ENCODE measurements at regions not wholly inside any gene's neighbourhood (a gene's known extent, or its start where the extent isn't known, plus 50 kb on each side); places are given as distances from the start of the nearest gene placed in this dataset.

DNA sequence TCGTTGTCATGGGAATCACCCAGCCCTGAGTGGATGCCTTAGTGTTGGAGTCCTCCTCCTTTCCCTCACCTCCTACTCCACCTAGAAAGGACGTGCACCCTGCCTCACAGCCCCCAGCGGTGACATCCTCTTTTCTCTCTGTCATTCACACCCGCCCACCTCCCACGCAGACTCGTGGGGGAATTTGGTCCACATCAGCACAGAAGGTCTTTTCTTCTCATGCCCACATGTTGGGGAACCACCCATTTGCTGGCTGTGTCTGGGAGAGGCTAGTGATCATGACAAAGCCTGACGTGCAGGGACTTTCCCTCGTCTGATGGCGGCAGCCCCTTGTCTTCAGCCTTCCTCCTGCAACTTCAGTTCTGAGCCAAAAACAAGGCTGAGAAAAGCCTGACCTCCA is 96.0 kb upstream of the CNKSR3 start:
- H3K4me1 ChIP-seq (ENCODE audit: insufficient read depth) = no peaks in the 10 kb centered on the region
- 79% methylated on average over 9 of the region's 9 CpGs for WGBS

DNA sequence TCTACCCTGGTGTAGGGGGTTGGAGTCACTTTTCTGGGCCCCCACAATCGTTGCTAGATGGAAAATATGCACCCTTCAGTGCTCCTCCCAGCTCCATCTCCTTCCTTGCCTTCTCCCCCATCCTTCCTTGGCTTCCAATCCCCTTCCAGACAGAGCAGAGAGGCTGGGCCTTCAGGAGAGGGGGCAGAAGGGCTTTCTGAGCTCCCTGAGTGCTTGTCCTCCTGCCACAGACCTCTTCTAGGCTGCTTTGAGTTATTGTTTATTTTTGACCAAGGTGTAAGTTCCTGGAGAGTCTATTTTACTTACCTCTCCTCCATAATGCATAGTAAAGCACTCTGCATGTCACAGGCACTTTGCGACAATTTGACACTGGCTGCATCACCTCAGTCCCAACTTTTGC is 96.4 kb upstream of the CNKSR3 start:
- H3K36me3 ChIP-seq (ENCODE audit: insufficient read depth) = no peaks in the 10 kb centered on the region
- H3K4me3 ChIP-seq (ENCODE audit: low read depth, low read length) = no peak overlapping the region
- DNase-seq (ENCODE audit: extremely low spot score) = no peak
- WGBS = 67% methylated on average over 2 of the region's 2 CpGs
- no peak overlapping the region for H3K27ac ChIP-seq (ENCODE audit: low read depth)
- H3K4me1 ChIP-seq (ENCODE audit: insufficient read depth) = no peaks in the 10 kb centered on the region

More for the DNA sequence above, 96.0 kb upstream of the CNKSR3 start:
- DNase-seq (ENCODE audit: extremely low spot score) = no peak
- H3K36me3 ChIP-seq (ENCODE audit: insufficient read depth) = no peaks in the 10 kb centered on the region
- no peak overlapping the region for H3K27ac ChIP-seq (ENCODE audit: low read depth)
- H3K4me3 ChIP-seq (ENCODE audit: low read depth, low read length) = no peak overlapping the region

DNA sequence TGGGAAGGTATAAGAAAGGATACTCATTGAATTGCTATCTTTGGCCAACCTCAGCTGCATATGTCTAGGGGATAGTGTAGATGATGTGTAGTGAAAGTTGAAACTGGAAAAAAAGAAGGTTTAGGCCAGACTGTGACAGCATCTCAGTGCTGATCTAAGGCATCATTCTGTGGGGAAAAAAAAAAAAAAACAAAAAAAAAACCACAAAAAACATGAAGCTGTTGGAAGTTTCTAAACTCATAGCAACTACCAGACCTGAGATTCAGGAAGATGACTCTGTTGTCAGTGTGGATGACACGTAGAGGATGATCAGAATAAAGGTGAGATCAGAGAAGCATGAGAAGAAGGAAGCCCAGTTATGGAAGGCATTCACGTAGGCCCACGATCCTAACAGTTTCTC is 100.8 kb upstream of the CNKSR3 start:
- WGBS = 93% methylated on average over 3 of the region's 3 CpGs
- Histone ChIP-seq H3K27ac (ENCODE audit: low read depth) (no peak overlapping the region), H3K4me3 (ENCODE audit: low read depth, low read length) (no peak overlapping the region), H3K4me1 (ENCODE audit: insufficient read depth) (no peaks in the 10 kb centered on the region), H3K36me3 (ENCODE audit: insufficient read depth) (no peaks in the 10 kb centered on the region)
- DNase-seq (ENCODE audit: extremely low spot score) = no peak

GRCh38 chr6:154611847-154612246 is 101.4 kb upstream of the CNKSR3 start:
- WGBS = 82% methylated on average over 2 of the region's 2 CpGs

GRCh38 chr6:154613137-154613676 is 102.7 kb upstream of the CNKSR3 start:
- Histone ChIP-seq H3K27ac (ENCODE audit: low read depth) (no peak overlapping the region), H3K36me3 (ENCODE audit: insufficient read depth) (no peaks in the 10 kb centered on the region), H3K4me3 (ENCODE audit: low read depth, low read length) (no peak overlapping the region), H3K4me1 (ENCODE audit: insufficient read depth) (no peaks in the 10 kb centered on the region)
- no peak for DNase-seq (ENCODE audit: extremely low spot score)
- 89% methylated on average over 8 of the region's 8 CpGs for WGBS

More at GRCh38 chr6:154611847-154612246, 101.4 kb upstream of the CNKSR3 start:
- H3K27ac ChIP-seq (ENCODE audit: low read depth) = no peak overlapping the region
- no peak for DNase-seq (ENCODE audit: extremely low spot score)
- H3K36me3 ChIP-seq (ENCODE audit: insufficient read depth) = no peaks in the 10 kb centered on the region
- no peaks in the 10 kb centered on the region for H3K4me1 ChIP-seq (ENCODE audit: insufficient read depth)
- H3K4me3 ChIP-seq (ENCODE audit: low read depth, low read length) = no peak overlapping the region

GRCh38 chr6:154614101-154614500 is 103.6 kb upstream of the CNKSR3 start:
- WGBS = 86% methylated on average over 4 of the region's 4 CpGs
- no peak overlapping the region for H3K4me3 ChIP-seq (ENCODE audit: low read depth, low read length)
- no peak overlapping the region for H3K27ac ChIP-seq (ENCODE audit: low read depth)
- H3K36me3 ChIP-seq (ENCODE audit: insufficient read depth) = no peaks in the 10 kb centered on the region
- DNase-seq (ENCODE audit: extremely low spot score) = no peak
- no peaks in the 10 kb centered on the region for H3K4me1 ChIP-seq (ENCODE audit: insufficient read depth)

- H3K27ac ChIP-seq (ENCODE audit: low read depth) = no peak overlapping the region
- 82% methylated on average over 4 of the region's 4 CpGs for WGBS
- H3K36me3 ChIP-seq (ENCODE audit: insufficient read depth) = no peaks in the 10 kb centered on the region
- H3K4me3 ChIP-seq (ENCODE audit: low read depth, low read length) = no peak overlapping the region
- no peak for DNase-seq (ENCODE audit: extremely low spot score)
- no peaks in the 10 kb centered on the region for H3K4me1 ChIP-seq (ENCODE audit: insufficient read depth)
Observed at GRCh38 chr6:154614641-154615040, 104.2 kb upstream of the CNKSR3 start.

DNA sequence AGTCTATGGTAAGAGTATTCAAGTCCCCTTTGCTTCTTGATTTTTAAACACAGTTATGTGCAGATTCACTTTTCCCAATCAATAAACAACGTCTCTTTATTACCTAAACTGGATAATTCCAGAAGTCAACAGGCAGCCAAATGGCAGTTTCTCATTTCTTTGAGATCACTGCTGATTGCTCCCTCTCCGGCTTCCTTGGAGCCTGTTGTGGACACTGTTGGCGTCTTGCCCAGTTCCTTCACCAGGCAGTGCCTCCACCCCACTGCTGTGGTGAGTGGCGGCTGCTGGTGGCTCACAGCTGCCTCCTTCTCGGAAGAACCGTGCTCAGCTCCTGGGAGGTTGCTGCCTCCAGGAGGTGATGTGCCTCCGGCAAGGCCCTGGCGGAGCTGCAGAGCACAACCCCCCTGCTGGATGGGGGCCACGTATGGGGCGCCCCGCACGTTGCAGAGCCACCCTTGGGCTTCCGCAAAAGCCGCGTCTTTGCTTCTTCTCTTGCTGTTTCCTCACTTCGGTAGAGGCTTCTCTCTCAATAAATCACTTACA is 105.1 kb upstream of the CNKSR3 start:
- Histone ChIP-seq H3K4me1 (ENCODE audit: insufficient read depth) (no peaks in the 10 kb centered on the region), H3K36me3 (ENCODE audit: insufficient read depth) (no peaks in the 10 kb centered on the region), H3K27ac (ENCODE audit: low read depth) (no peak overlapping the region), H3K4me3 (ENCODE audit: low read depth, low read length) (no peak overlapping the region)
- 47% methylated on average over 16 of the region's 16 CpGs for WGBS
- DNase-seq (ENCODE audit: extremely low spot score) = no peak

DNA sequence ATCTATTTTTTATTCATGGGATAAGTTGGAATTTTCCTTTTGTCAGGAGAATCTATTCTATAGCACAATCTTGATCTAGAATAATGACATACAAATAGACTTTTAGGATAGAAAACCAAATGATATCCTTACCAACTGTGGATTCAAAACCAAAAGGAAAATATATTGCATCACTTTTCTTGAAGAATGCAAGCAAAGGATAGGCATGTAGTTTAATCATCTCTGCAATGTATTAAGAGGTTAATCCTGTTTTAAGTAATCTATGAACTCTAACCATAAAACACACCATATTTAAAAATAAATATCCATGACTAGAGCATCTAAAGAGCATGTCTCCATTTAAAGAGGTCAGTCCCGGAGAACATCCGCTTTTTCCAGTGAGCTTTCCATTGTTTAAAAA is 106.7 kb upstream of the CNKSR3 start:
- WGBS = 98% methylated on average over 2 of the region's 2 CpGs
- no peaks in the 10 kb centered on the region for H3K36me3 ChIP-seq (ENCODE audit: insufficient read depth)
- H3K4me3 ChIP-seq (ENCODE audit: low read depth, low read length) = no peak overlapping the region
- DNase-seq (ENCODE audit: extremely low spot score) = no peak
- no peak overlapping the region for H3K27ac ChIP-seq (ENCODE audit: low read depth)
- no peaks in the 10 kb centered on the region for H3K4me1 ChIP-seq (ENCODE audit: insufficient read depth)

DNA sequence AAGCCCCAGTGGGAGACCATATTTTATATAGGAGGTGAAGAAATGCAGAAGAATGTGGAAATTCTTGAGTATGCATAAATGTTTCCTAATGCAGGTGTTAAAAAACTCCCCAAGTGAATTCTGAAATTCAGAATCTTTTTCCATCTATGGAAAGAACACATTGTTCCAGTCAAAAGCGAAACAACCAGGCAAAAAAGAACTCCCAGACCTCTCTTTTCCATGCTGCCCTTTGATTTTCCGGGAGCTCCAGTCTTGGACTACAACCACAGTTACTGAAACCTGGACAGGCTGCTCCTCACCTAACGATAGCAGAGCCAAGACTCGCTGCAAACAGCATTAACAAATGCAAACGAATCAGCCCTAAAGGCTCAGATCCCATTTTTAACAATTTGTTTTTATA is 108.7 kb upstream of the CNKSR3 start:
- Histone ChIP-seq H3K27ac (ENCODE audit: low read depth) (no peak overlapping the region), H3K4me1 (ENCODE audit: insufficient read depth) (no peaks in the 10 kb centered on the region), H3K4me3 (ENCODE audit: low read depth, low read length) (no peak overlapping the region), H3K36me3 (ENCODE audit: insufficient read depth) (no peaks in the 10 kb centered on the region)
- 77% methylated on average over 5 of the region's 5 CpGs for WGBS
- DNase-seq (ENCODE audit: extremely low spot score) = no peak

- WGBS = 69% methylated on average over 4 of the region's 4 CpGs
- Histone ChIP-seq H3K36me3 (ENCODE audit: insufficient read depth) (no peaks in the 10 kb centered on the region), H3K4me1 (ENCODE audit: insufficient read depth) (no peaks in the 10 kb centered on the region), H3K27ac (ENCODE audit: low read depth) (peak overlapping the region; percentile 10), H3K4me3 (ENCODE audit: low read depth, low read length) (no peak overlapping the region)
- DNase-seq (ENCODE audit: extremely low spot score) = peak; percentile 52
Observed at GRCh38 chr6:154621686-154622085, 111.2 kb upstream of the CNKSR3 start.

DNA sequence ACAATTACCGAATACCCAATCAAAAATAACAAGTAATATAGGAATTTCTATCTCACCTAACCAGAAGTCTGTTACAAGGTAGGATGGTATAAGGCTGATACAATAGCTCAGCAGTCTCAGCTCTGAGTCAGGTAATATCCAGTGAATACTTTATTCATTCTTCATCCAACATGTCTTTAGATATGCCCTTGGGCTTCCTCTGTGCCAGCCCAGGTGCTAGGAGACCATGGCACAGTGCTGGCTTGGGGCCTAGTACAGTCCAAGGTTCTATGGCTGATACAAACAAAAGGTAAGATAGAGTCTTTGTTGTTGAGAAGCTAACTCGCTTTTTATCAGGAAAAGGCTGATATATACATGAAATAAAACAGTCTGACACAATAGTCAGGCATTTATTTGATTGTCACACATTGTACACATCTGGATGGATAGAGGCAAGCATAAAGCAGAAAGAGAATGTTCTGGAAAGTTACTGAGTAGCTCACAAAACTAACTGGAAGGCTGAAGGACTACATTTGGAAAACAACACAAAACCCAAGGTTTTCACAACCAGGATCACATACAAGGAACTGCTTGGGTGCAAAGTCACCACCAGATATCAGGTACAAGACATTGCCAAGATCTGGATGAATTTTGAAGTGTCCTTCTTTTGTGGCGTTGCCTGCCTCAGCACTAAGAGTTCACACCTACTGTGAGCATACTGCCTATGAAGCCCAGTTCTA is 110.4 kb upstream of the SCAF8 start:
- Histone ChIP-seq H3K27ac (ENCODE audit: low read depth) (no peak overlapping the region), H3K4me1 (ENCODE audit: insufficient read depth) (no peaks in the 10 kb centered on the region), H3K4me3 (ENCODE audit: low read depth, low read length) (no peak overlapping the region), H3K36me3 (ENCODE audit: insufficient read depth) (no peaks in the 10 kb centered on the region)
- DNase-seq (ENCODE audit: extremely low spot score) = no peak
- 88% methylated on average over 3 of the region's 3 CpGs for WGBS

DNA sequence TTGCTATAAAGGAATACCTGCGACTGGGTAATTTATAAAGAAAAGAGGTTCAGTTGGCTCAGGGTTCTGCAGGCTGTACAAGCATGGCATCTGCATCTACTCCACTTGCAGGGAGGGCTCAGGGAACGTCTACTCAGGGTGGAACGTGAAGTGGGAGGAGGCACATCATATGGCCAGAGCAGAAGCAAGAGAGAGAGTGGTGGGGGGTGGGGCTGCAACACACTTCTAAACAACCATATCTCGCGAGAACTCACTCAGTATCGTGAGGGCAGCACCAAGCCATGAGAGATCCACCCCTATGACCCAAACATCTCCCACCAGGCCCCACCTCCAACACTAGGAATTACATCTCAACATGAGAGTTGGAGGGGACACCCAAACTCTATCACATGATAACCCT is 109.8 kb upstream of the SCAF8 start:
- no peak overlapping the region for H3K4me3 ChIP-seq (ENCODE audit: low read depth, low read length)
- no peak overlapping the region for H3K27ac ChIP-seq (ENCODE audit: low read depth)
- 89% methylated on average over 6 of the region's 6 CpGs for WGBS
- H3K36me3 ChIP-seq (ENCODE audit: insufficient read depth) = no peaks in the 10 kb centered on the region
- DNase-seq (ENCODE audit: extremely low spot score) = no peak
- H3K4me1 ChIP-seq (ENCODE audit: insufficient read depth) = no peaks in the 10 kb centered on the region

DNA sequence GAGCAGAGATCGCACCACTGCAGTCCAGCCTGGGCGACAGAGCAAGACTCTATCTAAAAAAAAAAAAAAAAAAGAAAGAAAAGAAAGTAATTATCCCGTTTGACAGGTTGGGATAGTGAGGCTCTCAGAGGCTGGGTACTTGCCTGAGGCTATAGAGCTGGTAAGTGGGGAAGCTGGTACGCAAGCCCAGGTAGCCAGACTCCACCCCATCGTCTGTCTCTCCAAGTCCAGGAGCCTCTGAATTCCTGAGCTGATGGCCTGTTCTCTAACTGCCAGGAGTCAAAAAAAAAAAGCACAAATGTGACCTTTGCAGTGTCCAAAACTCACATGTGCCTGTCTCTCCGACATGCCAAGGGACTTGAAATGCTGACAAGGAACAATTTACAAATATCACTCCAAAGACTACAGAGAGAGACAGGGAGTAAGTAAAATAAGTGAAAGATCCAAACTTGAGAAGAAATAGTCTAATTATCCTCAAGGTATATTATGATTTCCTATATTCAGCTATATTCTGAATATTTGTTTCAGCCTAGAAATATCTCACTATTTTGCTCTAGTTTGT is 109.1 kb upstream of the SCAF8 start:
- H3K4me1 ChIP-seq (ENCODE audit: insufficient read depth) = no peaks in the 10 kb centered on the region
- 93% methylated on average over 6 of the region's 6 CpGs for WGBS
- no peak for DNase-seq (ENCODE audit: extremely low spot score)
- H3K4me3 ChIP-seq (ENCODE audit: low read depth, low read length) = no peak overlapping the region
- H3K36me3 ChIP-seq (ENCODE audit: insufficient read depth) = no peaks in the 10 kb centered on the region
- H3K27ac ChIP-seq (ENCODE audit: low read depth) = no peak overlapping the region
